ENCODE measurements at regions not wholly inside any gene's neighbourhood (a gene's known extent, or its start where the extent isn't known, plus 50 kb on each side); places are given as distances from the start of the nearest gene placed in this dataset.
"Not testable (repeated sequence)": the region's sequence is repeated elsewhere in the genome, so short reads cannot be mapped to it uniquely, and the experiment has no call there.

- no peak for DNase-seq
These were observed 357.2 kb upstream of the RGPD4 start for GRCh38 chr2:107469437-107469995.

GRCh38 chr2:107473150-107473549 lies 353.5 kb upstream of the RGPD4 start:
- DNase-seq: no peak

GRCh38 chr2:107475859-107476258 lies 350.8 kb upstream of the RGPD4 start:
- DNase-seq: no peak

GRCh38 chr2:107502539-107502938 lies 324.2 kb upstream of the RGPD4 start:
- DNase-seq: no peak

GRCh38 chr2:107511970-107512789 lies 314.5 kb upstream of the RGPD4 start:
- no peak for DNase-seq

- no peak for DNase-seq
These were observed 301.3 kb upstream of the RGPD4 start for GRCh38 chr2:107525406-107525805.

GRCh38 chr2:107529146-107529545 lies 297.5 kb upstream of the RGPD4 start:
- DNase-seq: no peak

GRCh38 chr2:107530046-107530445 lies 296.6 kb upstream of the RGPD4 start:
- no peak for DNase-seq

GRCh38 chr2:107534926-107535325 lies 291.8 kb upstream of the RGPD4 start:
- DNase-seq: no peak

GRCh38 chr2:107535905-107536689 lies 290.6 kb upstream of the RGPD4 start:
- not testable (repeated sequence) for DNase-seq

- no peak for DNase-seq
These were observed 284.4 kb upstream of the RGPD4 start for GRCh38 chr2:107542314-107542740.

GRCh38 chr2:107543793-107544192 lies 282.9 kb upstream of the RGPD4 start:
- DNase-seq: no peak

GRCh38 chr2:107545066-107545465 lies 281.6 kb upstream of the RGPD4 start:
- no peak for DNase-seq

- DNase-seq: no peak
These were observed 280.8 kb upstream of the RGPD4 start for GRCh38 chr2:107545851-107546250.

GRCh38 chr2:107548216-107548615 lies 278.5 kb upstream of the RGPD4 start:
- DNase-seq: no peak

GRCh38 chr2:107553046-107553445 lies 273.6 kb upstream of the RGPD4 start:
- no peak for DNase-seq

- DNase-seq: no peak
These were observed 273.2 kb upstream of the RGPD4 start for GRCh38 chr2:107553539-107553938.

GRCh38 chr2:107556038-107556627 lies 270.6 kb upstream of the RGPD4 start:
- no peak for DNase-seq

GRCh38 chr2:107558295-107558694 lies 268.4 kb upstream of the RGPD4 start:
- DNase-seq: no peak

- DNase-seq: no peak
These were observed 257.2 kb upstream of the RGPD4 start for GRCh38 chr2:107569496-107569895.

GRCh38 chr2:107570876-107571275 lies 255.8 kb upstream of the RGPD4 start:
- no peak for DNase-seq

- not testable (repeated sequence) for DNase-seq
These were observed 253.8 kb upstream of the RGPD4 start for GRCh38 chr2:107572890-107573289.

- DNase-seq: no peak
These were observed 249.7 kb upstream of the RGPD4 start for GRCh38 chr2:107576991-107577390.

Data from activated CD4-positive, alpha-beta T cell treated with anti-CD3 and anti-CD28 coated beads, Interleukin-2, Interleukin-6, amounts not matched to agents 100 ng/mL and 50 ng/mL, durations not matched to agents 16 hours and 8 hours (primary cell).